NB4 (cell line): ENCODE measurements at regions not wholly inside any gene's neighbourhood (a gene's known extent, or its start where the extent isn't known, plus 50 kb on each side); places are given as distances from the start of the nearest gene placed in this dataset.

Source experiments
- DNase-seq: peaks from one replicate; pipeline ENCODE4 v3.0.0; 2010; ENCODE audit warnings: low read depth
- H3K4me3 ChIP-seq: one replicate; pipeline ENCODE4 v1.5.1; 2011; ENCODE audit warnings: mild to moderate bottlenecking, low read depth, low read length, moderate library complexity
- MAX ChIP-seq: IDR thresholded peaks from 2 replicates; pipeline ENCODE4 v1.6.1; 2011; ENCODE audit warnings: low read depth, low read length
- MYC ChIP-seq: IDR thresholded peaks from 2 replicates; pipeline ENCODE4 v1.6.1; 2011; ENCODE audit warnings: low read depth, low read length
- POLR2A ChIP-seq: IDR thresholded peaks from 2 replicates; pipeline ENCODE4 v1.6.1; 2011; ENCODE audit warnings: mild to moderate bottlenecking; ENCODE audit not compliant: insufficient read length; ENCODE audit errors: extremely low read depth
- TF ChIP-seq, protein P1 (sequence below): IDR thresholded peaks from one replicate; pipeline ENCODE4 v1.5.1; 2012; ENCODE audit warnings: low read depth, low read length

GRCh38 chr1:212500983-212501382 lies 68.3 kb downstream of the NENF start:
- no peak overlapping the region for H3K4me3 ChIP-seq
- no peak for DNase-seq
- TF ChIP-seq, protein P1, sequence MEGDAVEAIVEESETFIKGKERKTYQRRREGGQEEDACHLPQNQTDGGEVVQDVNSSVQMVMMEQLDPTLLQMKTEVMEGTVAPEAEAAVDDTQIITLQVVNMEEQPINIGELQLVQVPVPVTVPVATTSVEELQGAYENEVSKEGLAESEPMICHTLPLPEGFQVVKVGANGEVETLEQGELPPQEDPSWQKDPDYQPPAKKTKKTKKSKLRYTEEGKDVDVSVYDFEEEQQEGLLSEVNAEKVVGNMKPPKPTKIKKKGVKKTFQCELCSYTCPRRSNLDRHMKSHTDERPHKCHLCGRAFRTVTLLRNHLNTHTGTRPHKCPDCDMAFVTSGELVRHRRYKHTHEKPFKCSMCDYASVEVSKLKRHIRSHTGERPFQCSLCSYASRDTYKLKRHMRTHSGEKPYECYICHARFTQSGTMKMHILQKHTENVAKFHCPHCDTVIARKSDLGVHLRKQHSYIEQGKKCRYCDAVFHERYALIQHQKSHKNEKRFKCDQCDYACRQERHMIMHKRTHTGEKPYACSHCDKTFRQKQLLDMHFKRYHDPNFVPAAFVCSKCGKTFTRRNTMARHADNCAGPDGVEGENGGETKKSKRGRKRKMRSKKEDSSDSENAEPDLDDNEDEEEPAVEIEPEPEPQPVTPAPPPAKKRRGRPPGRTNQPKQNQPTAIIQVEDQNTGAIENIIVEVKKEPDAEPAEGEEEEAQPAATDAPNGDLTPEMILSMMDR: no peak
- TF ChIP-seq POLR2A: no peak
- TF ChIP-seq MAX: no peak
- TF ChIP-seq MYC: no peak

- H3K4me3 ChIP-seq: no peak overlapping the region
- DNase-seq: no peak
- no peak for TF ChIP-seq MAX
- TF ChIP-seq MYC: no peak
- TF ChIP-seq, protein P1: no peak
- no peak for TF ChIP-seq POLR2A
These were observed 71.0 kb downstream of the NENF start for GRCh38 chr1:212503714-212504113.

GRCh38 chr1:212504171-212504803 lies 71.6 kb downstream of the NENF start:
- H3K4me3 ChIP-seq: no peak overlapping the region
- TF ChIP-seq MAX: no peak
- no peak for TF ChIP-seq POLR2A
- TF ChIP-seq, protein P1: no peak
- no peak for TF ChIP-seq MYC
- DNase-seq: no peak

- TF ChIP-seq MAX (no peak), MYC (no peak), POLR2A (no peak)
- TF ChIP-seq, protein P1: no peak
- H3K4me3 ChIP-seq: no peak overlapping the region
- no peak for DNase-seq
These were observed 73.9 kb downstream of the NENF start for GRCh38 chr1:212506666-212507065.

DNA sequence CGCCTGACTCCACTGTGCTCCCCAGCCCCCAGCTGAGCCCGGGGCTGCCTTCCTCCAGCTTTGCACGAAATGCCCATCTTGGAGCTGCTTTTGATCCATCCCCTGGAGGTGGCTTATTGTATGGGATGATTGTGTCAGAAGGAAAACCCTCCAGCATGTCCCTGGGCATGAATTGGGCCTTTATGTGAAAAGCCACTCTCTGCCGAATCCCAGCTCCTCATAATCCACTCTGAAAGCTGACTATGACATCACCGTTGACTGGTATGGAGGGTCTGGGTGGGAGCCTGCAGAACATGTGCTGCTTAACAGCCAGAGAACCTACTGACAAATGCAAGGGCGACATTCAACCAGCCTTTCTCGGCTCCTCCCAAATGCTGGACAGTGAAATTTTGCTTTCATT lies 74.6 kb downstream of the NENF start:
- no peak for DNase-seq
- TF ChIP-seq MAX (no peak), POLR2A (no peak)

GRCh38 chr1:212512816-212513559 lies 80.3 kb downstream of the NENF start:
- DNase-seq: no peak
- no peak for TF ChIP-seq MAX
- no peak for TF ChIP-seq MYC
- no peak for TF ChIP-seq POLR2A
- TF ChIP-seq, protein P1: no peak
- H3K4me3 ChIP-seq: no peak overlapping the region

More for the DNA sequence above, 74.6 kb downstream of the NENF start:
- no peak overlapping the region for H3K4me3 ChIP-seq
